HG03097 (cell line): ENCODE measurements at regions not wholly inside any gene's neighbourhood (a gene's known extent, or its start where the extent isn't known, plus 50 kb on each side); places are given as distances from the start of the nearest gene placed in this dataset.

Source experiments
- ATAC-seq: cut with Tn5 transposase; IDR thresholded peaks from one replicate; pipeline ENCODE4 v1.9.1; 2021; ENCODE audit not compliant: unreplicated experiment, low FRiP score

DNA sequence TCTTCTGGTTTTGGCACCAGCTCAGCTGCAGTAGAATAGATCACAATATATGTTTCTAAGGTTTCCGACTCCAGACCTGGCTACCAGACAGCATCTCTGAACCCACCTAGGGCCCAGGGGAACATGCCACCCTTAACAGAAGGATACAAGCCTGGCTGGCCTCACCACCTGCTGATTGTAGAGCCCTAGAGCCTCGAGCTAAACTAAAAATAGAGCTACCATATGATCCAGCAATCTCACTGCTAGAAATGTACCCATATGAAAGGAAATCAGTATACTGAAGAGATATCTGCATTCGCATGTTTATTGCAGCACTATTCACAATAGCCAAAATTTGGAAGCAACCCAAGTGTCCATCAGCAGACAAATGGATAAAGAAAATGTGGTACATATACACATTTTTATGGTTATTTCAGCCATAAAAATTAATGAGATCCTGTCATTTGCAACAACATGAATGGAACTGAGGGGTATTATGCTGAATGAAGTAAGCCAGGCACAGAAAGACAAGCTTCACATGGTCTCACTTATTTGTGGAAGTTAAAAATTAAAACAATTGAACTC, 242.4 kb upstream of the SLC39A10 start:
- no peak for ATAC-seq

DNA sequence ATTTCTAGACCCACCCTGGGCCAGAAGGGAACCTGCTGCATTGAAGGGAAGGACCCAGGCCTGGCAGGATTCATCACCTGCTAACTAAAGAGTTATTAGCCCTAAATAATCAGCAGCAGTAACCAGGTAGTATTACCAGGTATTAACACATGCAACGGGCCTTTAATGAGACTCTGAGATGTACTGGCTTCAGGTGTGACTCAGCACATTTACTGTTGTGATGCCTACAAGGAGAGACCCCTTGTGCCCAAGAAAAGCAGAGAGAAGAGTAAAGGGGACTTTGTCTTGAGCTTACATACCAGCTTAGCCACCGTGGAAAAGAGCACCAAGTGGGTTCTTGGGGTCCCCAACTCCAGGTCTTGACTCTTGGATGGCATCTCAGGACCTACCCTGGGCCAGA, 243.1 kb upstream of the SLC39A10 start:
- no peak for ATAC-seq

DNA sequence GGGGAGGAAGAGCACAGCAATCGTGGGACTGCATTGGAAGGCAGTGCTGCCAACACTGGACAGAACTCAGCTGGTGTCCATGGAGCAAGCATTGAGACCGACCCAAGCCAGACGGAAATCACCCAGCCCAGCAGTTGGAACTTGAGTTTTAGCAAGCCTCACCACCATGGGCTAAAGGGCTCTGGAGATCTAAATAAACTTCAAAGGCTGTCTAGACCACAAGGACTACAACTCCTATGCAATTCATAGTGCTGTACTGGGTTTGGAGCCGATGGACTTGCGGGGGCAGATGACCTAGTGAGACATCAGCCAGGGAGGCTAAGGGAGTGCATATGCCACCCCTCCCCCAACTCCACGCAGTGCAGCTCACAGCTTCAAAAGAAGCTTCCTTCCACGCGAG, 243.6 kb upstream of the SLC39A10 start:
- ATAC-seq: no peak

DNA sequence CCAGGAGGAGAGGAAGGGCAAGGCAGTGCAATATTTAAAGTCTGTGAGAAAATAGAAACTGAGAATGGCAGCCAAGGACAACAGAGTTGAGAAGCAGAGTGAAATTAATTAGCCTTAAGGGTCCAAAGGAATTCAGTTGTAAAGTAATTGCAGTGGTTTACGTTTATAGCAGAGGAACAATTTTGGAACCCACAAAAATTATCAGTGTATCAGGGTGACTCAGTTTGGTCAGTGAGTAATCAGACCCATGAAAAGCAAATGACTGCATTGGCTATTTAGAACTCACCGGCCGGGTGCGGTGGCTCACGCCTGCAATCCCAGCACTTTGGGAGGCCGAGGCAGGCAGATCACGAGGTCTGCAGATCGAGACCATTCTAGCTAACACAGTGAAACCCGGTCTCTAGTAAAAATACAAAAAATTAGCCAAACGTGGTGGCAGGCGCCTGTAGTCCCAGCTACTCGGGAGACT, 245.8 kb upstream of the SLC39A10 start:
- ATAC-seq: no peak

DNA sequence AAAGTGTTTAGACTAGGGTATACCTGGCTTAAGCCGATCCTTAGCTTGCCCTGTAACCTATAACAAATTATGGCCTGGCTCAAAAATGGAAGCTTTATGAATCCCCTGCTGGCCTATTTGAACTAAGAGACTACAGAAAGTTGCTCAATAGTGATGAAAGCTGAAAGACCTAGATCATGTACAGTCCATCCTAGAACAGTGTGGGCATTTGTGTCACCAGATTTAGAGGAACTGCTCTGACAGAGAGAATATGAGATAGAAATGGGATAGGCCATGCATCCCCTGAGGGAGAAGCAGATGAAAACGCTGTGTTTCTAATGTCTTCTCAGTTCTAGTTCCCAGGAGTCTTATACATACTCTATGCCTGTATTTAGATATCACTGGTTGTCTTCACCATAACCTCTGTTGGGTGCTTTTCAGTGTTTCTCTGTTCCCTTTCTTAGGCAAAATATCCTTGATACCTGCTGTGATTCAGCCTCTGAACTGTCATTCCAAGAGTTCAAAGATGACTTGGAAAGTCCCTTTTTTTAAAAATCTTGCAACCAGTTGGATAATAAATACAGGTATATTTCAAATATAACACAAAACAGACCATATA, 246.9 kb upstream of the SLC39A10 start:
- peak; percentile 66 for ATAC-seq

DNA sequence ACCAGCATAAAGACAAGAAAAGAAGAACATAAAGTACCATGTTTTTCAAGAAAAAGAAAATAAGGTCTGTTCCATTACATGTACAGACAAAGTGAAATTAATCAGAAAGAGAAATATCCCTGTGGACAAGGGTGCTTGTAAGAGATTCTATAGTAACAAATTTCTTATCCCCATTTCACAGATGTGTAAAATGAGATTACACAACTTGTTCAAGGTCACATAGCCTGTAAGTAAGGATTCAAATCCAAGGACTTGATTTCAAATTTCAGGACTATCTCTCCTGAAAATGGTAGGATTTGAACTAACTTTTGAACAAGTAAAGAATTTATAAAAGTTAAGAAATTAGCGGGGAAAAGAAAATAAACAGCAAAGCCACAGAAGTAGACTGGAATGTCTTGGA, 248.2 kb upstream of the SLC39A10 start:
- no peak for ATAC-seq

DNA sequence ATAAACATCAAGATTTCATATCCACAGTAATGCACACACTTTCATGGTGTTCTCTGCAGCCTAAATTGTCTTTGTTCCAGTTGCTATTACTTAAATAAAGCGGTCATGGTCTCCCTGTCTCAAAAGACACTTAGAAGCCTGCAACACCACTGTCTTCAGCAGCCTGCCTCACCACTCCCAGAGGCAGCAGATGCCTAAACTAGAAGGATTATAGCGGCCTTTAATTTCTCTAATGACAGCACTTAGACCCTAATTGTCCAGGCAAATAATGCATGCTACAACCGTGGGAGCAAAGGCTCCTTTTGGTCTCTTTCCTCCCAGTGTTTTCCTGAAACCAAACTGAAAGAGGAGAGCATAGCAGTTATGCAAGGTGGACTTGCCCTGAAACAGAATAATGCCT, 248.8 kb upstream of the SLC39A10 start:
- ATAC-seq: no peak

DNA sequence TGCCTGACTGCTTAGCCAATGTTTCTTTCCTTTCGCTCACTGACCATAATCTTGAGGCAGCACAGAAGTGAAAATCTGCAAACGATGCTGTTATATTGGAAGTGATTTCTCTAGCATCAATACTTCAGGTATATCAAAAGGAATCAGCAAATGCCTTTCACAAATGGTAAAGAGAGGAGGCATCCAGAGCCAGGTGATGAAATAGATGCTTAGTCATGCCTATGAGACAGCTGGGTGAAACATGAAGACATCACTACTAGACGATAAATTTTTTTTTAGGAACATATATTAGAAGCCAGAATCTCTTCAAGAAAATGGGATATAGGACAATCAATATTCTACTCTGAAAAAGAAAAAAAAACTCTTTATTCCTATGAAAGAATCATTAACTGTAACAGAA, 249.2 kb upstream of the SLC39A10 start:
- no peak for ATAC-seq

DNA sequence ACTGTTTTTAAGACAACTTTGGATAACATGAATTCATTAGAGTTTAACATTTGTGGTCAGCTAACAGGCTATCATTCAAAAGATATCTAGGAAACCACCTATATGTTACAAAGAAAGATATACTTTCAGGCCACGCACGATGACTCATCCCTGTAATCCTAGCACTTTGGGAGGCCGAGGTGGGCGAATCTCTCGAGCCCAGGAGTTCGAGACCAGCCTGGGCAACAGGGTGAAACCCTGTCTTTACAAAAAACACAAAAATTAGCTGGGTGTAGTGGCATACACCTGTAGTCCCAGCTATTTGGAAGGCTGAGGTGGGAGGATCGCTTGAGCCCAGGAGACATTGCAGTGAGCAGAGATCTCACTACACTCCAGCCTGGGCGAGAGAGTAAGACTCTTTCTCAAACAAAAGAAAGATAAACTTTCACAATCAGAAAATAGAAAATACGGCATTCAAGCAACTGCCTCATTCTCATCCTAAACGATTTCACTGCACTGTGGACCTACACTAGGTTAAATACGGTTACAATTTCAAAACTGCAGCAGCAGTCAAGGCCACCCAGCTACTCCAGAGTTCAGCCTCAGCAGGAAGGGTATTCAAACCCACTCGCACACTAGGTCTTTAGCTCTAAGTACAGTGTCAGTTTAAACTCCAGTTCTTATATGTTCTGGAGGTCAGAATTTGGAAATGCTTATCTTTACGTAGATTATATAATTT, 250.0 kb upstream of the SLC39A10 start:
- ATAC-seq: no peak

DNA sequence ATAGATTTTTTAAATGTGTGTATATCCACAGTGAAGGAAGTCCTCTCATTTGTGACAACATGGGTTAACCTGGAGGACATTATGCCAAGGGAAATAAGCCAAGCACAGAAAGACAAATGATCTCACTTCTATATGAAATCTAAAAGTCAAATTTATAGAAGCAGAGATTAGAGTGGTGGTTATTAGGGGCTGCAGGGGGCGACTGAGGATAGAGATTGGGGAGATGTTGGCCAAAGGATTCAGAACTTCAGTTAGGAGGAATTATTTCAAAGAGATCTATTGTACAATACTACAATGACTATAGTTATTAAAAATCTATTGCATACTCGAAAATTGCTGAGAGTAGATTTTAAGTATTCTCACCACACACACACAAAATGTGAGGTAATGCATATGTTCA, 252.4 kb upstream of the SLC39A10 start:
- ATAC-seq: no peak

DNA sequence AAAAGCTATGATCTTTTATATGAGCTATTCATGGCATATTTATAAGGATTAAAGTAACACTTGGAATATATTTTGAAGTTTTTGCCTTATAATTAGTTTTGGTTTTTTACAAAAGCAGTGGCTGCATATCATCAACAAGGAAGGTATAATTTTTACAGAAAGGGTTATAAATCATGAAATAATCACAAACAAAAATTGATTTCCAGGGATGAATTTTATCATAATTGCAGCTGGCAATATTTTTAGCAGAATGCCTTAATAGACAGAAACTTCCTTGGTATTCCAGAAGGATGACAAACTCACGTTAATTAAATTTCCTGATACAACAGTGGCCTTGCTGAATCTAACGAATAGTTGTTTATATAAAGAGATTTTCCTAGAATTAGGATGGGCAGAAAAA, 260.5 kb upstream of the SLC39A10 start:
- no peak for ATAC-seq

DNA sequence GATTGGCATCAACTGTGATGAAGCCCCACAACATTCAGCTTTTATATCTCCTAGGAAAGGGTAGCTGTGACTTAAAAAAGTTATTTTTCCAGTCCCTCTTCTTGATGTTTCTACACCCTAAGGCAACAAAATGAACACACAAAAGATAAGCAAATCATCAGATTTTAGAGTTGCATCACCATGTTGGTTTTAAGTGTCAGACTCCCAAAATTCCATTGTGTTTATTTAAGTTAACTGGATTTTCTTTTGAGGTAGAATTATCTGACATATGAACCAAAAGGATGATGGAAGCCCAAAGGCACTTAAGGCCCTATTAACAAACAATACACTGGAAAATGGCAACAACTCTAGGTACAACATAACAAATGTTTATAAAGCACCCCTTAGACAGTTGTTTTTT, 261.7 kb upstream of the SLC39A10 start:
- no peak for ATAC-seq

DNA sequence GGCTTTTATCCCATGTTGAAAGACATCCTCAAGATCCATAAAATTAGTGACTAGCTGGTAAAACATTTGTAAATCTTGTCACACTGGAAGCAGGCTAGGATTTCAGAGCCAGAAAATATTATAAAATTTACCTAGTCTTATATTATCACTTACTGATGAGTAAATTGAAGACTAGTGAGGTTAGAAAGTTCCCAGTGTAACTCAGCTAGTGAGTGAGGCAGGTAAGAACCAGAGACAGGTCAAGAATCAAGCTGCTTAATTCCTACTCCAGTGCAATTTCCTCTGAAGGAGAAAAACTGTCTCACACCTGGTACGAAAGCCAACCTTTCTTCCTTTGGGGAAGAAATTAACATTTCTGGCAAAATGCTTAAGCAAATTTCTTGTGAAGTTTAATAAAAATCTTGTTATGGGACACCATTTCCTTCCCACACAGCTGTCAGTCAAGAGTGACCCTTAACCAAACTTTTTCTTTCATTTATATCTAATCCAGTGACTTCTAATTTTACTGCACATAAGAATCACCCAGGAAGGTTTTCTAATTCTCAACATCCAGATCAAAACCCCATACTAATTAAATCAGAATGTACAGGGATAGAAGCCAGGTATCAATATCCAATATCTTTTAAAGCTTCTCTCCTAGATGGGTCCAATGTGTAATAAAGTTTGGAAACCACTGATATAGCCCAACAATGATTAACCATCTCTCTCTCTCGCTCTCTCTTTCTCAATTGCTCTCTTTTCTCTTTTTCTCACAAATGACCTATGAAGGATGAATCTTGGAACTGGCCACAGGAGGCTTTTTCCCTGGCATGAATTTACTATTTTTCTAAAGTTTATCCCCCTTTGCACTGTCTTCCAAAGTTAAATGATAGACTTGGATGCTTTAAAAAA, 264.3 kb upstream of the SLC39A10 start:
- ATAC-seq: peak; percentile 74

DNA sequence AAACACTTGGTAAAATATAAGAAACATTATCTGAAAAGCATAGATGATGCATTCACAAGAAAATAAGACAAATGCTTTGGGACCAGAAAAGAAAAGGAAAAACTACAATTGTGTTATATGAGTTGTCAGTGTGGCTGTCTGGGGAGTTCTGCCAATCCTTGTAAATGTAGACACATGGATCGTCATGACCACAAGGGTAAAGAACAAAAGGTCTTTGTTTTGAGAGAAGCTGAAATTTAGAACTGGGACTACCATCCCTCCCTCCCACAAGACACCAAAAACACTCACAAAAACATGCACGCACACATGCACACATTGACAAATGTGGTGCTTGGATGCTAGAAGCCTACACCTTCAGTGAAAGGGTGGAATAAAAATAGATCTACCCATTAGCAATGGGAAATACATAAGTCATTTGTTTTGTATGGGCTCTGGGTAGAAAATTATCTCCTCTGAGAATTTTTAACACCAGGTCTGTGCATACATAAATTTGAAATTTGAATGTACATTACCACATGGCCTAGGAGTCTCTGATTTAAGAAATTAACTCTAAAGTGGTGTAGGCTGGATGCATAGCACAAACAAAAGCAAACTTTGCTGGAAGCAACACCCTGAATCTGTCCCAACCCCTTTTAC, 266.2 kb upstream of the SLC39A10 start:
- no peak for ATAC-seq

DNA sequence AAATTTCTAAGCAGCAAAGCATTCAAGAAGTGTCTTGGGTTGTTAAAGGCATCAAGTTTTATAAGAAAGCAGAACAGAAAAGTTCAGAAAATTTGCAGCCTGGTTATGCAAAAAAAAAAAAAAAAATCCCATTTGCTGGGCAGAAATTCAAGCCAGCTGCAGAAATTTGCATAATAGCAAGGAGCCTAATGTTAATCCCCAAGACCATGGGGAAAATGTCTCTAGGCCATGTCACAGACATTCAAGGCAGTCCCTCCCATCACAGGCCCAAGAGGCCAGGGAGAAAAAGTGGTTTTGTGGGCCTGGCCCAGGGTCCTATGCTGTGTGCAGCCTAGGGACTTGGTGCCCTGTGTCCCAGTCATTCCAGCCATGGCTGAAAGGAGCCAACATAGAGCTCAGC, 269.0 kb upstream of the SLC39A10 start:
- ATAC-seq: no peak

DNA sequence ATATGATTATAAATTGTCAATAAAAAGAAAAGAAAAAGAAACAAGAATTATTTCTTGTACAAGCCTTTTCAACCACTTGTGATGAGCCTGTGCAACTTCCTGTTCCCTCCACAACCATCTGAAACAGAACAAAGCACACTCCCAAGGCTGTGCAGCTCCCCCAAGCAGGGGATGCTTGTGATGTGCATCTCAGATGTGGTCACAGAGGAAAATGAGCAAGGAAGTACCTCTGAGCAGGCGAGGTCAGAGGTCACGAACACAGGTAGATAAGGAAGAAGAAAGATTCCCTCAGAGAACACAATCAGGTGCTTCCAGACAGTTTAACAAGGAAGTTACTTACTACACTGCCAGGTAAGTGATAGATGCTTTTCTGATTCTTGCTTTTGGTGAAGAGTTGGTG, 274.8 kb upstream of the SLC39A10 start:
- ATAC-seq: no peak

DNA sequence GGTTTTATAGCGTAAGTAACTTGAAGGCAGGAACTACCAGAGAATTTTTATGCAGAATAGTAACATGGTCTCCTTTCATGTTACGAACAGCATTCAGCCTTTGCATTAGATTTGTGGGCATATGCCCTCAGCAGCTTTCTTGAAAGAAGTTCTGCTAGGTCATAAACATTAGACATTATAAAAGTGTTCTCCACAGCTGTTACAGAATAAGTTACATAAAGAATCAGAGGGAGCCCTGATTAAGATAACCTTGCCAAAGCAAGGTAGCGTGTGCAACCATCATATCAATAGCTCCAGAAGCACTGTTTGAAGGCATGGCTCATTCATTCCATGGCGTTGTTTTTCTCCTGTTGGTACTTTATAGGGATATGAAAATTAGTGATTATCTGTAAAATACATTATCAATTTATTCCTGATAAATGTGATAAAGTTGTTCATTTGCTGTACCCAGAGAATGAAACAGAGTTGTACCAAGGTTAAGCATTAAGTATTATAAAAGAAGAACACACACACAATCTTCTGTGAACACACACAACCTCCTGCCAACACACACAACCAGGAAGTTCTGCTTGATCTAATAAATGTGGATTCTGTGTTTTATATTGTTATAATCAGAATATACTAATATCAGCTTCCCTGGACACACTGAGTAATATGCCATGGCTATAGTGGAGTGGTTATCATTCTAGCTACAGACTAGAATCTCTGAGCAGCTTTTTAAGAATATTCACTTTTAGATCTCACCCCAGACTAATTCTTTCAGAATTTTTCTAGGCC, 286.7 kb upstream of the SLC39A10 start:
- no peak for ATAC-seq

DNA sequence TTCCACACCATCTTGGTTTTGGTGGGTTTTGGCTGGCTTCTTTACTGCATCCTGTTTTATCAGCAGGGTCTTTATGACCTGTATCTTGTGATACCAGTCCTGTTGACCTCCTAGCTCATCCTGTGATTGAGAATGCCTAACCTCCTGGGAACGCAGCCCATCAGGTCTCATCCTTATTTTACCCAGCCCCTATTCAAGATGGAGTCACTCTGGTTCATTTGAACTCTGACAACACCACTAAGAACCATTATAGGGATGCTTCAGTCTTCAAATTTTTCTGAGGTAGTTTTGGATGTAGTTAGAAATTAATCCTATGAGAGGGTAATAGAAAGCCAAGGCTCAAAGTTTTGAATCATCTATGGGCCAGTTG, 287.8 kb upstream of the SLC39A10 start:
- ATAC-seq: no peak

DNA sequence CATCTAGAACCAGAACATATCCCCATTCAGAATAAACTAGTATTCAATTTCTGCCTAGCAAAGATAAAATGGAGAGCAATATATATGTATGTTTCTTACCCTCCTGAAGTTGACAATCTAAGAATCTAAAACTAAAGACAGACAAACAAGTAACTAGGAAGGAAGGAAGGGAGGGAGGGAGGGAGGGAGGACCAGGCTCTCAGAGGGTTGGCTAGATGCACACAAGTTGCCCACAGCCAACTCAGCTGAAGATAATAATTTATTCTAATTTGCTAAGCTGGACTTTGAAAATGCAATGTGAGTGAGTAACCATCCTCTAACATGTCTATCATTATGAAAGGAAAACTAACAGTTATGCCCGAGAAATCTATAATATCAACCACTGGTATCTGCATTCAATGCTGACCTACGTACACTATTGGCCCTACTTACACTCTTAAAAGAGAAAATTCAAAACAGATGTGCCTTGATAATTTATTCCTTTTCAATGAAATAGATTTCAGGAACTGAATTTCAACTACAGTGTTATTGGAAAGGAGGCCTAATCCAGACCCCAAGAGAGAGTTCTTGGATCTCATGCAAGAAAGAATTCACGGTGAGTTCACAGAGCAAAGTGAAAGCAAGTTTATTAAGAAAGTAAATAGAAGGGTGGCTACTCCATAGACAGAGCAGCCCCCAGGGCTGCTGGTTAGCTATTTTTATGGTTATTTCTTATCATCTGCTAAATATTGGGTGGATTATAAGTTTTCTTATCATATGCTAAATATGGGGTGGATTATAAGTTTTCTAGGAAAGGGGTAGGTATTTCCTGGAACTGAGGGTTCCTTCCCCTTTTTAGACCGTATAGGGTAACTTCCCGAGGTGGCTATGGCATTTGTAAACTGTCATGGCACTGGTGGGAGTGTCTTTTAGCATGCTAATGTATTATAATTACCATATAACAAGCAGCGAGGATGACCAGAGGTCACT, 288.5 kb upstream of the SLC39A10 start:
- no peak for ATAC-seq
